Spleen (tissue), 11 donors: ENCODE measurements at regions not wholly inside any gene's neighbourhood (a gene's known extent, or its start where the extent isn't known, plus 50 kb on each side); places are given as distances from the start of the nearest gene placed in this dataset.

Experiments used
- DNase-seq: peaks from one replicate; pipeline ENCODE4 v3.0.0-alpha.2; 2020
- H3K27ac ChIP-seq, 8 donors: fragments of 200-600 bp; sonication (generic) in 7 of 8; 1 replicate in 4 of 8; 2 replicates in 4 of 8; pipeline versions ENCODE4 v1.5.0 to v1.8.0; 2016 to 2021; ENCODE audit warnings: inconsistent platforms in 4 of 8, mild to moderate bottlenecking in 4 of 8, moderate library complexity in 1 of 8
- H3K27me3 ChIP-seq, 7 donors: fragments of 200-600 bp; sonication (generic) in 6 of 7; replicated peaks in 1 of 7; 1 replicate in 4 of 7; 2 replicates in 3 of 7; pipeline versions ENCODE4 v1.5.0 to v1.8.0; 2016 to 2021; ENCODE audit warnings: inconsistent platforms in 3 of 7, mild to moderate bottlenecking in 1 of 7
- H3K36me3 ChIP-seq, 6 donors: fragments of 200-600 bp; sonication (generic) in 5 of 6; 1 replicate in 4 of 6; 2 replicates in 2 of 6; pipeline versions ENCODE4 v1.5.0 to v1.8.0; 2016 to 2021; ENCODE audit warnings: inconsistent platforms in 2 of 6
- H3K4me1 ChIP-seq, 6 donors: fragments of 200-600 bp; sonication (generic) in 5 of 6; 1 replicate in 3 of 6; 2 replicates in 3 of 6; pipeline versions ENCODE4 v1.5.0 to v1.8.0; 2016 to 2021; ENCODE audit warnings: inconsistent platforms in 3 of 6
- H3K4me3 ChIP-seq, 8 donors: fragments of 200-600 bp; sonication (generic) in 7 of 8; 1 replicate in 4 of 8; 2 replicates in 4 of 8; pipeline versions ENCODE4 v1.5.0 to v1.8.0; 2016 to 2021; ENCODE audit warnings: inconsistent platforms in 4 of 8, mild to moderate bottlenecking in 4 of 8, moderate library complexity in 2 of 8
- H3K9me3 ChIP-seq, 8 donors: fragments of 200-600 bp; sonication (generic) in 7 of 8; 1 replicate in 4 of 8; 2 replicates in 4 of 8; pipeline versions ENCODE4 v1.5.0 to v1.8.0; 2016 to 2021; ENCODE audit warnings: inconsistent platforms in 4 of 8
- POLR2A ChIP-seq, 3 donors: fragments of 450-650 bp; IDR thresholded peaks; one replicate each; pipeline ENCODE4 v1.5.1; 2017; ENCODE audit warnings: antibody characterized with exemption in 3 of 3, mild to moderate bottlenecking in 1 of 3
- POLR2AphosphoS5 ChIP-seq, 3 donors: sonication (generic); formaldehyde crosslinking; IDR thresholded peaks; one replicate each; pipeline ENCODE4 v1.5.1; 2017; ENCODE audit warnings: antibody characterized with exemption in 3 of 3
- WGBS, 5 donors: extraction: QIAGEN DNeasy Blood & Tissue Kit in 3 of 5; methylation state at CpG; one replicate each; pipeline versions ENCODE4 v1.1.5 to v1.1.7; 2013 to 2018; 5-methylcytosine and 5-hydroxymethylcytosine counted together
- intact Hi-C: fragments of 100-400 bp; cut with DNase I; formaldehyde crosslinking; loops from one replicate; pipeline ENCODE4 v1.15.0; 2023; ENCODE audit warnings: low total_unique reads
- TF ChIP-seq, protein P1 (sequence below), 11 experiments: fragments of 200-600 bp in 7 of 11; fragments of 450-650 bp in 4 of 11; sonication (generic) in 4 of 11; IDR thresholded peaks in 8 of 11; conservative IDR thresholded peaks in 3 of 11; 1 replicate in 7 of 11; 2 replicates in 4 of 11; pipeline versions ENCODE4 v1.4.0 to v1.8.0; 2016 to 2021; ENCODE audit warnings: antibody characterized with exemption in 11 of 11, inconsistent platforms in 4 of 11, mild to moderate bottlenecking in 1 of 11
- donor health status: healthy with polysubstance abuse.
- donor health status: DM: no; HTN: no; CAD: no; lungs with moderate emphysema.
- donor health status: DM: no; HTN: no; CAD: no.
- donor health status: Bipolar disorder and iron deficiency.
- donor health status: healthy.
- donor health status: DM: no; HTN: no; CAD: no.
- donor health status: DM: yes; HTN: yes; CAD: no.

DNA sequence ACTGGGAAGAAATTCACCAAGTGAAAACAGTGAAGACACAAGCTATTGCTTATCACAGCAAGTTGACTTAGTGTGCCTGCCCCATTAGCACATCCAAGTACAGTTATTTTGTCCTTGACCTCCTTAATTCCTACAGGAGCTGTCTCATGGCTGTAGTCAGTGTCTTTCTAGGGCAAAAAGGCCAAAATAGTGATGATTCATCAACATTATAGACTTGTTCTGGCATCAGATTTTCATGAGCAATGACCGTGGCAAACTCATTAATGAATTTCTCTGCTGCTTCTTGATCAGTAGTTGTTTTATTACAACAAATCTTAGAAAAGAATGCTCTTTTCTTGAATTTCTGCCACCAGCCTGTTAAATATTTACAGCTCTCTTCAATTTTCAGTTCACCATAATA, 1169.3 kb upstream of the DDX18 start:
- Histone ChIP-seq H3K27me3 (peaks cover 0 to 3% (median 0%) of the 10 kb centered on the region in 7 donors), H3K27ac (no peak overlapping the region), H3K9me3 (peaks cover 0 to 21% (median 4%) of the 10 kb centered on the region in 8 donors), H3K4me3 (no peak overlapping the region), H3K4me1 (no peaks in the 10 kb centered on the region), H3K36me3 (no peaks in the 10 kb centered on the region)
- no peak for DNase-seq
- TF ChIP-seq POLR2AphosphoS5 (IDR thresholded peaks at IDR 0.05) (no peak), POLR2A (IDR thresholded peaks at IDR 0.05) (no peak)
- TF ChIP-seq, protein P1, sequence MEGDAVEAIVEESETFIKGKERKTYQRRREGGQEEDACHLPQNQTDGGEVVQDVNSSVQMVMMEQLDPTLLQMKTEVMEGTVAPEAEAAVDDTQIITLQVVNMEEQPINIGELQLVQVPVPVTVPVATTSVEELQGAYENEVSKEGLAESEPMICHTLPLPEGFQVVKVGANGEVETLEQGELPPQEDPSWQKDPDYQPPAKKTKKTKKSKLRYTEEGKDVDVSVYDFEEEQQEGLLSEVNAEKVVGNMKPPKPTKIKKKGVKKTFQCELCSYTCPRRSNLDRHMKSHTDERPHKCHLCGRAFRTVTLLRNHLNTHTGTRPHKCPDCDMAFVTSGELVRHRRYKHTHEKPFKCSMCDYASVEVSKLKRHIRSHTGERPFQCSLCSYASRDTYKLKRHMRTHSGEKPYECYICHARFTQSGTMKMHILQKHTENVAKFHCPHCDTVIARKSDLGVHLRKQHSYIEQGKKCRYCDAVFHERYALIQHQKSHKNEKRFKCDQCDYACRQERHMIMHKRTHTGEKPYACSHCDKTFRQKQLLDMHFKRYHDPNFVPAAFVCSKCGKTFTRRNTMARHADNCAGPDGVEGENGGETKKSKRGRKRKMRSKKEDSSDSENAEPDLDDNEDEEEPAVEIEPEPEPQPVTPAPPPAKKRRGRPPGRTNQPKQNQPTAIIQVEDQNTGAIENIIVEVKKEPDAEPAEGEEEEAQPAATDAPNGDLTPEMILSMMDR (IDR thresholded peaks at IDR 0.05 in 8 of 11, conservative IDR thresholded peaks at IDR 0.05 in 3 of 11): no peak
- WGBS, 5 donors: 73 to 89% (median 77%) methylated on average over 1 of the region's 1 CpG
- intact Hi-C loops: no loop called here

DNA sequence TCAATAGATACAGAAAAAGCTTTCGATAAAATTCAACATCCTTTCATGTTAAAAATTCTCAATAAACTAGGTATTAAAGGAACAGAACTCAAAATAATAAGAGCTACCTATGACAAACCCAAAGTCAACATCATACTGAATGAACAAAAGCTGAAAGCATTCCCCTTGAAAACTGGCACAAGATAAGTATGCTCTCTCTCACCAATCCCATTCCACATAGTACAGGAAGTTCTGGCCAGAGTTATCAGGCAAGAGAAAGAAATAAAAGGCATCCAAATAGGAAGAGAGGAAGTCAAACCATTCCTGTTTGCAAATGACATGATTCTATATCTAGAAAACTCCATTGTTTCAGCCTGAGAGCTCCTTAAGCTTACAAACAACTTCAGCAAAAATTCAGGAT, 1145.8 kb upstream of the DDX18 start:
- DNase-seq: no peak
- H3K4me3 ChIP-seq: no peak overlapping the region
- H3K27me3 ChIP-seq: no peaks in the 10 kb centered on the region
- no peaks in the 10 kb centered on the region for H3K4me1 ChIP-seq
- peaks cover 0 to 20% (median 7%) of the 10 kb centered on the region in 8 donors for H3K9me3 ChIP-seq
- no peaks in the 10 kb centered on the region for H3K36me3 ChIP-seq
- 78 to 97% (median 86%) methylated on average over 1 of the region's 1 CpG for WGBS, 5 donors
- intact Hi-C loops: no loop called here
- TF ChIP-seq POLR2AphosphoS5 (IDR thresholded peaks at IDR 0.05): no peak
- no peak overlapping the region for H3K27ac ChIP-seq

DNA sequence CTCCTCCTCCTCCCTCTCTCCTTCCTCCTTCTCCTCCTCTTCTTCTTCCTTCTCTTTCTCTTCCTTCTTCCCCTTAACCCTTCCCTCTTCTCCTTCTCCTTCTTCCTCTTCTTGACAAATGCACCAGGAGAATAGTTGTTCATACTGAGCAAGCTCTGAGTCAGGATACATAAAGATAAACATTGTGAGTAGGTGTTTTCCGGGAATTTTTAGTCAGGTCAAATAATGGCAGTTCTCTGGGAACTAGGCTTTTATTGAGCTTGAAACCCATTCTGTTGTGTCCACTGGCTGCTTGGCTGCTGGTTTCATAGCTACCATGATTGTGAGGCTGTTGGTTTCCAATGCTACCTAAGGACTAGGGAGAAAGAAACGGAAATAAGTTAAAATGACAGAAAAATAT, 1144.7 kb upstream of the DDX18 start:
- WGBS, 5 donors: 60 to 80% (median 69%) methylated on average over 2 of the region's 2 CpGs
- intact Hi-C loops: no loop called here

DNA sequence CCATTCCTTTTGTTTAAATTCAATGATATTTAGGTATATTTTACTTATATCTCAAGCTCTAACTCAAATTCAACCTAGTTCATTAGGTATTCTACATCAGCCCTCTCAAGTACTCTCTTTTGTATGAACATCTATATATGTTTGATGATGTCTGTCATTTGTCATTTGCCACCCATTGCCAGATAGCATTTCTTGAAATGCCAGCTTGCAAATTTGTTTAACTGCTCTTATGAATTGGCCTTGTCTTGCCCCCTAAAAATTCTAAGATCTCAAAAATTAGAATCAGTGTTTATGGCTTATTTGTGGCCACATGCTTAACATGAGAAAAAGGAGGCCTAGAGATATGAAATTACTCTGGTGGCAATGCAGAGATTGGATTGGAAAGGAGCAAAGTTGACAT, 1140.3 kb upstream of the DDX18 start:
- Histone ChIP-seq H3K4me1 (no peaks in the 10 kb centered on the region), H3K27me3 (no peaks in the 10 kb centered on the region), H3K27ac (no peak overlapping the region), H3K9me3 (peaks cover 0 to 24% (median 0%) of the 10 kb centered on the region in 8 donors), H3K36me3 (no peaks in the 10 kb centered on the region), H3K4me3 (no peak overlapping the region)
- no peak for TF ChIP-seq POLR2A (IDR thresholded peaks at IDR 0.05)
- intact Hi-C loops: no loop called here
- no peak for DNase-seq

More for the DNA sequence above, 1144.7 kb upstream of the DDX18 start:
- no peak overlapping the region for H3K4me3 ChIP-seq
- no peak overlapping the region for H3K27ac ChIP-seq
- H3K27me3 ChIP-seq: no peaks in the 10 kb centered on the region
- no peak for TF ChIP-seq POLR2A (IDR thresholded peaks at IDR 0.05)
- no peak for TF ChIP-seq POLR2AphosphoS5 (IDR thresholded peaks at IDR 0.05)
- TF ChIP-seq, protein P1 (IDR thresholded peaks at IDR 0.05 in 8 of 11, conservative IDR thresholded peaks at IDR 0.05 in 3 of 11): no peak
- peaks cover 0 to 20% (median 5%) of the 10 kb centered on the region in 8 donors for H3K9me3 ChIP-seq
- H3K4me1 ChIP-seq: no peaks in the 10 kb centered on the region
- no peaks in the 10 kb centered on the region for H3K36me3 ChIP-seq
- DNase-seq: no peak

DNA sequence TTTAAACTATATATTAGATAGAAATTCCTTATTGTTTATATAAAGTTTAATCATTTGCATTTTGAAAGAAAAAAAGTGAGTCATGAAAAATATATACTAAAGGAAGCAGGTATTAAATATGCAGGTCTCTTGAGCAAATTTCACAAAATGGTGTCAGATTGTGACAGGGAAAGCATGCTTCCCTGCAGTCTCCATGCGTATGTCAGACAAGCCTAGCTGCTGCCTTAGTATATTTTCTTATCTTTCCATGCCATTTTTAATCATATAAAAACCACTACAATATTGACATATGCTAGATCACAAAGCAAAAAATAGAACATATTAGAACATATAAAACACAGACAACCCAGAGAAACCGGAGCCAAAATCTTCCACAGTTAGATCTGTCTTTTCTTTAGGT, 1137.7 kb upstream of the DDX18 start:
- intact Hi-C loops: no loop called here
- 55 to 92% (median 85%) methylated on average over 2 of the region's 2 CpGs for WGBS, 5 donors
- peaks cover 0 to 21% (median 0%) of the 10 kb centered on the region in 8 donors for H3K9me3 ChIP-seq
- no peaks in the 10 kb centered on the region for H3K27me3 ChIP-seq
- no peaks in the 10 kb centered on the region for H3K36me3 ChIP-seq
- no peak overlapping the region for H3K27ac ChIP-seq
- no peak overlapping the region for H3K4me3 ChIP-seq
- no peaks in the 10 kb centered on the region for H3K4me1 ChIP-seq
- TF ChIP-seq, protein P1 (IDR thresholded peaks at IDR 0.05 in 8 of 11, conservative IDR thresholded peaks at IDR 0.05 in 3 of 11): no peak
- no peak for TF ChIP-seq POLR2A (IDR thresholded peaks at IDR 0.05)
- TF ChIP-seq POLR2AphosphoS5 (IDR thresholded peaks at IDR 0.05): no peak
- no peak for DNase-seq
